ENCODE measurements at regions not wholly inside any gene's neighbourhood (a gene's known extent, or its start where the extent isn't known, plus 50 kb on each side); places are given as distances from the start of the nearest gene placed in this dataset.

DNA sequence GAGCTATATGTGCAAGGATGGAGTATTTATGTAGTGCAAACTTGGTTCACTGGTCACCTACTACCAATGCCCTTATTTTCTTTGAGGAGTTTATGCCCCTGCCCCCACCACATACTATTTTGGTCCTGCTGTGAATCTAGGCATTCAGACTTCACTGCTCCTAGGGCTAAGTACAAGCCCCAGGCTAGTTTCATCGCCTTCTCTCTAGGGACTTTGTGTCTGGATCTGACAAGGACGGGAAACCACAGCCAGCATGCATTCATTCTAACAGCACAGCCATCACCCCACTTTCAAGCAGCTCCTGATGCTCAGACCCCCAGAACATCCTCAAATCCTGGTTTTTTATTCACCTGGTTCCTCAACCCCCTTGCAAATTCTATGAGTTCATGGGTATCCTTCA lies 56.8 kb downstream of the DRD1 start (continued):
- TF ChIP-seq JAZF1 (CRISPR knock-in tag; IDR thresholded peaks at IDR 0.05), result no peak
- no peak for TF ChIP-seq ZNF396 (CRISPR knock-in tag; IDR thresholded peaks at IDR 0.05; ENCODE audit: borderline replicate concordance)
- TF ChIP-seq, protein P1, sequence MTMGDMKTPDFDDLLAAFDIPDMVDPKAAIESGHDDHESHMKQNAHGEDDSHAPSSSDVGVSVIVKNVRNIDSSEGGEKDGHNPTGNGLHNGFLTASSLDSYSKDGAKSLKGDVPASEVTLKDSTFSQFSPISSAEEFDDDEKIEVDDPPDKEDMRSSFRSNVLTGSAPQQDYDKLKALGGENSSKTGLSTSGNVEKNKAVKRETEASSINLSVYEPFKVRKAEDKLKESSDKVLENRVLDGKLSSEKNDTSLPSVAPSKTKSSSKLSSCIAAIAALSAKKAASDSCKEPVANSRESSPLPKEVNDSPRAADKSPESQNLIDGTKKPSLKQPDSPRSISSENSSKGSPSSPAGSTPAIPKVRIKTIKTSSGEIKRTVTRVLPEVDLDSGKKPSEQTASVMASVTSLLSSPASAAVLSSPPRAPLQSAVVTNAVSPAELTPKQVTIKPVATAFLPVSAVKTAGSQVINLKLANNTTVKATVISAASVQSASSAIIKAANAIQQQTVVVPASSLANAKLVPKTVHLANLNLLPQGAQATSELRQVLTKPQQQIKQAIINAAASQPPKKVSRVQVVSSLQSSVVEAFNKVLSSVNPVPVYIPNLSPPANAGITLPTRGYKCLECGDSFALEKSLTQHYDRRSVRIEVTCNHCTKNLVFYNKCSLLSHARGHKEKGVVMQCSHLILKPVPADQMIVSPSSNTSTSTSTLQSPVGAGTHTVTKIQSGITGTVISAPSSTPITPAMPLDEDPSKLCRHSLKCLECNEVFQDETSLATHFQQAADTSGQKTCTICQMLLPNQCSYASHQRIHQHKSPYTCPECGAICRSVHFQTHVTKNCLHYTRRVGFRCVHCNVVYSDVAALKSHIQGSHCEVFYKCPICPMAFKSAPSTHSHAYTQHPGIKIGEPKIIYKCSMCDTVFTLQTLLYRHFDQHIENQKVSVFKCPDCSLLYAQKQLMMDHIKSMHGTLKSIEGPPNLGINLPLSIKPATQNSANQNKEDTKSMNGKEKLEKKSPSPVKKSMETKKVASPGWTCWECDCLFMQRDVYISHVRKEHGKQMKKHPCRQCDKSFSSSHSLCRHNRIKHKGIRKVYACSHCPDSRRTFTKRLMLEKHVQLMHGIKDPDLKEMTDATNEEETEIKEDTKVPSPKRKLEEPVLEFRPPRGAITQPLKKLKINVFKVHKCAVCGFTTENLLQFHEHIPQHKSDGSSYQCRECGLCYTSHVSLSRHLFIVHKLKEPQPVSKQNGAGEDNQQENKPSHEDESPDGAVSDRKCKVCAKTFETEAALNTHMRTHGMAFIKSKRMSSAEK (CRISPR knock-in tag; IDR thresholded peaks at IDR 0.05; ENCODE audit: borderline replicate concordance), result no peak
- TF ChIP-seq JUN (CRISPR knock-in tag; IDR thresholded peaks at IDR 0.05), result no peak
- TF ChIP-seq MLX (CRISPR knock-in tag; IDR thresholded peaks at IDR 0.05), result no peak
- no peak for TF ChIP-seq SMAD3 (CRISPR knock-in tag; IDR thresholded peaks at IDR 0.05; ENCODE audit: borderline replicate concordance)
- TF ChIP-seq, protein P2, sequence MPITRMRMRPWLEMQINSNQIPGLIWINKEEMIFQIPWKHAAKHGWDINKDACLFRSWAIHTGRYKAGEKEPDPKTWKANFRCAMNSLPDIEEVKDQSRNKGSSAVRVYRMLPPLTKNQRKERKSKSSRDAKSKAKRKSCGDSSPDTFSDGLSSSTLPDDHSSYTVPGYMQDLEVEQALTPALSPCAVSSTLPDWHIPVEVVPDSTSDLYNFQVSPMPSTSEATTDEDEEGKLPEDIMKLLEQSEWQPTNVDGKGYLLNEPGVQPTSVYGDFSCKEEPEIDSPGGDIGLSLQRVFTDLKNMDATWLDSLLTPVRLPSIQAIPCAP (CRISPR knock-in tag; IDR thresholded peaks at IDR 0.05), result no peak
- no peak for TF ChIP-seq SP1 (CRISPR knock-in tag; conservative IDR thresholded peaks at IDR 0.05)
- TF ChIP-seq CTCF (IDR thresholded peaks at IDR 0.05), result no peak
- no peak for TF ChIP-seq GRHL2 (CRISPR knock-in tag; IDR thresholded peaks at IDR 0.05; ENCODE audit: insufficient replicate concordance, severe bottlenecking)
- TF ChIP-seq, protein P3, sequence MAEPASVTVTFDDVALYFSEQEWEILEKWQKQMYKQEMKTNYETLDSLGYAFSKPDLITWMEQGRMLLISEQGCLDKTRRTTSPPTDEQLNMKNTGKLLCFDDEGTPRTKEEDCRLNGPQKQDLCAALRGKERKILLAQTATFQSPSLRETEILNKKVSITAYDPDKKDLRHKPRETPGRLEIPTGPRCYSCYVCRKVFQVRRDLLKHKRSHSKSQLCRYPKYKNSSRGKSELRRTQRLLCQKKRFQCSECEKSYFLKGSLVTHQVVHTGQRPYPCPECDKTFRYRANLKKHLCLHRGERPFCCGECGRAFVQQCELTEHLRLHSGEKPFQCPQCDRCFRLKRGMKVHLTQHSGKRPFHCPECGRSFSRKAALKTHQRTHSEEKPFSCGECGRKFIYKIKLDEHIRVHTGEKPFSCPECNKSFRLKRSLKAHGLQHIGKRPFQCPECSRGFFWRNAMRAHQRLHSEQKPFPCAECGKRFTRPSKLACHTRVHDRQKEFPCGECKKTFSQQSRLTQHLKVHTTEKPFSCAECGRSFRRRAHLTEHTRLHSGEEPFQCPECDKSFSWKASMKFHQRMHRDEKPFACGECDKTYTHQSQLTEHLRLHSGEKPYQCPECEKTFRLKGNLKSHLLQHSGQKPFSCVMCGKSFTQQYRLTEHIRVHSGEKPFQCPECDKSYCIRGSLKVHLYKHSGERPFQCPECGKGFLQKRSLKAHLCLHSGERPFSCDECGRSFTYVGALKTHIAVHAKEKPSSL (CRISPR knock-in tag; conservative IDR thresholded peaks at IDR 0.05), result no peak
- TF ChIP-seq ERG (CRISPR knock-in tag; IDR thresholded peaks at IDR 0.05), result no peak
- TF ChIP-seq E2F5 (CRISPR knock-in tag; IDR thresholded peaks at IDR 0.05), result no peak
- TF ChIP-seq, protein P4, sequence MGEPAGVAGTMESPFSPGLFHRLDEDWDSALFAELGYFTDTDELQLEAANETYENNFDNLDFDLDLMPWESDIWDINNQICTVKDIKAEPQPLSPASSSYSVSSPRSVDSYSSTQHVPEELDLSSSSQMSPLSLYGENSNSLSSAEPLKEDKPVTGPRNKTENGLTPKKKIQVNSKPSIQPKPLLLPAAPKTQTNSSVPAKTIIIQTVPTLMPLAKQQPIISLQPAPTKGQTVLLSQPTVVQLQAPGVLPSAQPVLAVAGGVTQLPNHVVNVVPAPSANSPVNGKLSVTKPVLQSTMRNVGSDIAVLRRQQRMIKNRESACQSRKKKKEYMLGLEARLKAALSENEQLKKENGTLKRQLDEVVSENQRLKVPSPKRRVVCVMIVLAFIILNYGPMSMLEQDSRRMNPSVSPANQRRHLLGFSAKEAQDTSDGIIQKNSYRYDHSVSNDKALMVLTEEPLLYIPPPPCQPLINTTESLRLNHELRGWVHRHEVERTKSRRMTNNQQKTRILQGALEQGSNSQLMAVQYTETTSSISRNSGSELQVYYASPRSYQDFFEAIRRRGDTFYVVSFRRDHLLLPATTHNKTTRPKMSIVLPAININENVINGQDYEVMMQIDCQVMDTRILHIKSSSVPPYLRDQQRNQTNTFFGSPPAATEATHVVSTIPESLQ (CRISPR knock-in tag; IDR thresholded peaks at IDR 0.05), result no peak
- TF ChIP-seq ZNF121 (CRISPR knock-in tag; IDR thresholded peaks at IDR 0.05), result no peak
- TF ChIP-seq NR2C2 (CRISPR knock-in tag; IDR thresholded peaks at IDR 0.05), result no peak

Measured in WTC11 (cell line).